ENCODE measurements at regions not wholly inside any gene's neighbourhood (a gene's known extent, or its start where the extent isn't known, plus 50 kb on each side); places are given as distances from the start of the nearest gene placed in this dataset.

GRCh38 chr2:204407204-204408014 lies 137.9 kb upstream of the PARD3B start (continued):
- TF ChIP-seq THRA (CRISPR knock-in tag; IDR thresholded peaks at IDR 0.05; ENCODE audit: borderline replicate concordance) (0 out of 2 replicates have a peak, but pooled peaks have one; percentile 18), KAT7 (CRISPR knock-in tag; IDR thresholded peaks at IDR 0.05; ENCODE audit: borderline replicate concordance) (no peak), EP300 (IDR thresholded peaks at IDR 0.05; ENCODE audit: low read depth in 2 of 2, low read length in 2 of 2) (peak in 1 of 2 experiments; percentile 52; a peak in 1 of 4 replicates), EP300 (CRISPR knock-in tag; IDR thresholded peaks at IDR 0.05; ENCODE audit: borderline replicate concordance) (no peak), REPIN1 (CRISPR knock-in tag; IDR thresholded peaks at IDR 0.05; ENCODE audit: borderline replicate concordance, low read depth) (no peak), ARNTL (CRISPR knock-in tag; IDR thresholded peaks at IDR 0.05) (no peak), ARID5B (CRISPR knock-in tag; IDR thresholded peaks at IDR 0.05) (peak; percentile 57; the same call in 1 of the 2 replicates), RAD51 (IDR thresholded peaks at IDR 0.05; ENCODE audit: borderline replicate concordance) (no peak), TSC22D2 (CRISPR knock-in tag; IDR thresholded peaks at IDR 0.05; ENCODE audit: borderline replicate concordance) (no peak), SNAPC2 (CRISPR knock-in tag; IDR thresholded peaks at IDR 0.05) (no peak), SMAD9 (CRISPR knock-in tag; IDR thresholded peaks at IDR 0.05) (no peak), ZNF768 (CRISPR knock-in tag; IDR thresholded peaks at IDR 0.05) (no peak), PHF21A (CRISPR knock-in tag; IDR thresholded peaks at IDR 0.05) (0 out of 2 replicates have a peak, but pooled peaks have one; percentile 40), RNF2 (conservative IDR thresholded peaks at IDR 0.05; ENCODE audit: low read depth) (no peak), SMAD1 (CRISPR knock-in tag; IDR thresholded peaks at IDR 0.05; ENCODE audit: borderline replicate concordance, low read depth) (no peak), SALL1 (CRISPR knock-in tag; IDR thresholded peaks at IDR 0.05) (peak; percentile 40; the same call in 1 of the 2 replicates), SAFB2 (CRISPR knock-in tag; IDR thresholded peaks at IDR 0.05; ENCODE audit: borderline replicate concordance, low read depth) (no peak), ZNF232 (CRISPR knock-in tag; IDR thresholded peaks at IDR 0.05; ENCODE audit: borderline replicate concordance) (no peak), HOMEZ (CRISPR knock-in tag; IDR thresholded peaks at IDR 0.05; ENCODE audit: low read depth) (peak; percentile 86; the same call in 1 of the 2 replicates), GATAD2A (CRISPR knock-in tag; IDR thresholded peaks at IDR 0.05) (no peak), ZNF550 (CRISPR knock-in tag; IDR thresholded peaks at IDR 0.05; ENCODE audit: borderline replicate concordance) (no peak), TCF7 (IDR thresholded peaks at IDR 0.05; ENCODE audit: low read depth) (peak; percentile 59; the same call in 1 of the 2 replicates), SAP130 (CRISPR knock-in tag; IDR thresholded peaks at IDR 0.05; ENCODE audit: low read depth) (peak; percentile 40; the same call in 1 of the 2 replicates), NR0B2 (CRISPR knock-in tag; IDR thresholded peaks at IDR 0.05) (no peak)
